Erythroblast (primary cell): ENCODE measurements at regions not wholly inside any gene's neighbourhood (a gene's known extent, or its start where the extent isn't known, plus 50 kb on each side); places are given as distances from the start of the nearest gene placed in this dataset.
"Not testable (repeated sequence)": the region's sequence is repeated elsewhere in the genome, so short reads cannot be mapped to it uniquely, and the experiment has no call there.

ENCODE experiments used
- GATA1 ChIP-seq: IDR thresholded peaks from 2 replicates; pipeline ENCODE4 v1.6.1; 2011; ENCODE audit warnings: low read depth, mild to moderate bottlenecking, control low read depth, low read length, moderate library complexity
- POLR2A ChIP-seq: IDR thresholded peaks from 2 replicates; pipeline ENCODE4 v1.6.1; 2011; ENCODE audit warnings: mild to moderate bottlenecking, low read length

DNA sequence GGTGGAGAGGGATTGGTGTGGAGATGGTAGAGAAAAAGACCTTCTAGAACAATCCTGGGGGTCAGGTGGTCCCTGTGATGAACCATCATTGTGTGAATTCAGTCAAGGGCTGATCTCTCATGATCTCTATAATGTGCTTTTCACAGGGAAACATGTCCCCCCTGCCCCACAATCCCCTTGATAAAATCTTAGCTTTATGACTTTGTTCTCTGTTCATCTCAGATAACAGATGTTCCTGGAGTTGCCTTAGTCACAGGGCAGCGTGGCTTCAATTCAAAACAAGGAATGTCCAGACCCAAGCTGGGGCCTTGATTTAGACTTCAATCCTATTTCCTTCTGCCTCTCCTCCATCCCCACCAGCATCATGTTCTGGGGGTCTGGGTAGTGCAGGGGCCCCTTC is 171.5 kb downstream of the CRLF3 start:
- not testable (repeated sequence) for TF ChIP-seq POLR2A, GATA1
